ENCODE measurements at regions not wholly inside any gene's neighbourhood (a gene's known extent, or its start where the extent isn't known, plus 50 kb on each side); places are given as distances from the start of the nearest gene placed in this dataset.

GRCh38 chr6:113684382-113684901 is 172.7 kb upstream of the MARCKS start:
- CTCF ChIA-PET: no interaction called here
- BruUV-seq (replicated peaks): no TSS peak
- Histone ChIP-seq H3K4me1 (ENCODE audit: control insufficient read depth in 1 of 2, insufficient read depth in 2 of 2, low read length in 2 of 2) (peaks cover 6 to 16% of the 10 kb centered on the region in 2 experiments; a peak in 3 of 4 replicates), H3K9me3 (ENCODE audit: control insufficient read depth in 1 of 2, insufficient read depth in 1 of 2, low read depth in 1 of 2, low read length in 2 of 2) (no peaks in the 10 kb centered on the region), H4K20me1 (ENCODE audit: insufficient read depth) (no peaks in the 10 kb centered on the region), H2AFZ (ENCODE audit: low read depth, low read length, poor library complexity, severe bottlenecking) (no peak overlapping the region), H3K36me3 (ENCODE audit: control insufficient read depth in 1 of 2, insufficient read depth in 2 of 2, low read length in 2 of 2) (no peaks in the 10 kb centered on the region), H3K27me3 (ENCODE audit: insufficient read depth, low read length) (no peaks in the 10 kb centered on the region), H3K9me2 (ENCODE audit: insufficient read depth) (no peaks in the 10 kb centered on the region), H3K4me3 (replicated peaks in 1 of 2; ENCODE audit: low read depth in 1 of 2, low read length in 2 of 2) (no peak overlapping the region), H3K79me2 (ENCODE audit: insufficient read depth, low read length) (no peaks in the 10 kb centered on the region), H3K27ac (ENCODE audit: low read depth, low read length) (no peak overlapping the region), H3K4me2 (ENCODE audit: low read length) (no peak overlapping the region), H3K9ac (ENCODE audit: low read length) (no peak overlapping the region)
- no peak for TF ChIP-seq POLR2A (IDR thresholded peaks at IDR 0.05; ENCODE audit: borderline replicate concordance, extremely low read depth, insufficient read depth, insufficient read length)
- TF ChIP-seq JUND (IDR thresholded peaks at IDR 0.05): no peak
- no peak for TF ChIP-seq ZFX (IDR thresholded peaks at IDR 0.05)
- TF ChIP-seq EGR1 (IDR thresholded peaks at IDR 0.05; ENCODE audit: low read depth): no peak
- no peak for TF ChIP-seq YY1 (IDR thresholded peaks at IDR 0.05; ENCODE audit: extremely low read depth, insufficient replicate concordance, low read depth, low read length)
- no peak for TF ChIP-seq ZNF274 (IDR thresholded peaks at IDR 0.05; ENCODE audit: low read depth, low read length)
- TF ChIP-seq EZH2 (IDR thresholded peaks at IDR 0.05): no peak
- TF ChIP-seq ZBTB33 (IDR thresholded peaks at IDR 0.05; ENCODE audit: extremely low read depth, insufficient replicate concordance, low read length): no peak
- DNase-seq (ENCODE audit: low read depth, low spot score) (no peak), ATAC-seq (no peak)
- RAD21 ChIA-PET (ENCODE audit: low non-redundant PET in 1 of 2, low total read pairs in 2 of 2, uncharacterized antibody in 2 of 2, unreplicated experiment in 2 of 2): no interaction called here
- POLR2A ChIA-PET: no interaction called here
- intact Hi-C loops (cut with micrococcal nuclease): no loop called here

GRCh38 chr6:113686049-113686448 is 171.1 kb upstream of the MARCKS start:
- DNase-seq (ENCODE audit: low read depth, low spot score) (no peak), ATAC-seq (no peak)
- POLR2A ChIA-PET: no interaction called here
- no peak overlapping the region for H2AFZ ChIP-seq (ENCODE audit: low read depth, low read length, poor library complexity, severe bottlenecking)
- no peak overlapping the region for H3K4me2 ChIP-seq (ENCODE audit: low read length)
- H3K9ac ChIP-seq (ENCODE audit: low read length): no peak overlapping the region
- H3K27ac ChIP-seq (ENCODE audit: low read depth, low read length): no peak overlapping the region
- no peaks in the 10 kb centered on the region for H3K36me3 ChIP-seq (ENCODE audit: control insufficient read depth in 1 of 2, insufficient read depth in 2 of 2, low read length in 2 of 2)
- H3K79me2 ChIP-seq (ENCODE audit: insufficient read depth, low read length): no peaks in the 10 kb centered on the region
- RAD21 ChIA-PET (ENCODE audit: low non-redundant PET in 1 of 2, low total read pairs in 2 of 2, uncharacterized antibody in 2 of 2, unreplicated experiment in 2 of 2): no interaction called here
- H3K4me3 ChIP-seq (replicated peaks in 1 of 2; ENCODE audit: low read depth in 1 of 2, low read length in 2 of 2): no peak overlapping the region
- H3K9me2 ChIP-seq (ENCODE audit: insufficient read depth): no peaks in the 10 kb centered on the region
- CTCF ChIA-PET: no interaction called here
- no TSS peak for BruUV-seq (replicated peaks)
- H3K4me1 ChIP-seq (ENCODE audit: control insufficient read depth in 1 of 2, insufficient read depth in 2 of 2, low read length in 2 of 2): peaks cover 8 to 25% of the 10 kb centered on the region in 2 experiments; a peak in 3 of 4 replicates
- no peaks in the 10 kb centered on the region for H4K20me1 ChIP-seq (ENCODE audit: insufficient read depth)
- intact Hi-C loops (cut with micrococcal nuclease): no loop called here
- TF ChIP-seq RAD21 (IDR thresholded peaks at IDR 0.05; ENCODE audit: low read depth) (no peak), EGR1 (IDR thresholded peaks at IDR 0.05; ENCODE audit: low read depth) (no peak), ATF3 (IDR thresholded peaks at IDR 0.05) (no peak), CEBPB (IDR thresholded peaks at IDR 0.05; ENCODE audit: low read depth) (no peak), TCF7L2 (IDR thresholded peaks at IDR 0.05; ENCODE audit: borderline replicate concordance, extremely low read depth, insufficient read depth, insufficient read length) (no peak), ZNF274 (IDR thresholded peaks at IDR 0.05; ENCODE audit: low read depth, low read length) (no peak), YY1 (IDR thresholded peaks at IDR 0.05; ENCODE audit: extremely low read depth, insufficient replicate concordance, low read depth, low read length) (no peak), POLR2AphosphoS5 (IDR thresholded peaks at IDR 0.05; ENCODE audit: low read depth, low read length) (no peak), CTCF (IDR thresholded peaks at IDR 0.05 in 2 of 3, conservative IDR thresholded peaks at IDR 0.05 in 1 of 3; ENCODE audit: borderline replicate concordance in 1 of 3, insufficient read depth in 1 of 3, low read depth in 2 of 3, low read length in 2 of 3) (no peak)
- H3K27me3 ChIP-seq (ENCODE audit: insufficient read depth, low read length): no peaks in the 10 kb centered on the region
- H3K9me3 ChIP-seq (ENCODE audit: control insufficient read depth in 1 of 2, insufficient read depth in 1 of 2, low read depth in 1 of 2, low read length in 2 of 2): no peaks in the 10 kb centered on the region
